Activated B cell treated with CpG ODN at 0.5 μM for 24 hours (primary cell): ENCODE measurements at regions not wholly inside any gene's neighbourhood (a gene's known extent, or its start where the extent isn't known, plus 50 kb on each side); places are given as distances from the start of the nearest gene placed in this dataset.

Source experiments
- ATAC-seq: fragments of 200-7000 bp; cut with Tn5 transposase; one replicate; pipeline ENCODE4 v1.10.0; 2021; ENCODE audit warnings: low read depth, mild to moderate bottlenecking, moderate library complexity
- CTCF ChIA-PET: fragments of 350-600 bp; sonication (Branson Sonifier 250); formaldehyde crosslinking; loops from one replicate; lab custom pipeline; 2021; ENCODE audit warnings: antibody characterized with exemption; lab: Charles Lee
- POLR2A ChIA-PET: fragments of 350-600 bp; sonication (Branson Sonifier 250); formaldehyde crosslinking; loops from one replicate; lab custom pipeline; 2021; ENCODE audit warnings: antibody characterized with exemption; lab: Charles Lee
- DNase-seq: peaks from one replicate; pipeline ENCODE4 v3.0.0; 2022
- H3K27ac Mint-ChIP-seq: one replicate; pipeline ENCODE4 v1.8.0; 2020; ENCODE audit warnings: mixed read lengths
- H3K27me3 Mint-ChIP-seq: one replicate; pipeline ENCODE4 v1.8.0; 2021; ENCODE audit warnings: mixed read lengths
- H3K36me3 Mint-ChIP-seq: one replicate; pipeline ENCODE4 v1.8.0; 2021; ENCODE audit warnings: low read depth, mixed read lengths
- H3K4me1 Mint-ChIP-seq: one replicate; pipeline ENCODE4 v1.8.0; 2021; ENCODE audit warnings: mixed read lengths
- H3K4me3 Mint-ChIP-seq: one replicate; pipeline ENCODE4 v1.8.0; 2020; ENCODE audit warnings: mild to moderate bottlenecking, mixed read lengths
- H3K9me3 Mint-ChIP-seq: one replicate; pipeline ENCODE4 v1.8.0; 2020; ENCODE audit warnings: mixed read lengths
- CTCF ChIP-seq: fragments of 200-600 bp; IDR thresholded peaks from one replicate; pipeline ENCODE4 v1.8.0; 2022; ENCODE audit warnings: antibody characterized with exemption, mild to moderate bottlenecking
- intact Hi-C: fragments of 100-400 bp; cut with micrococcal nuclease; formaldehyde crosslinking; loops from one replicate; pipeline ENCODE4 v1.15.1; 2024

GRCh38 chr5:27318701-27319100 is 280.3 kb upstream of the CDH9 start:
- no peaks in the 10 kb centered on the region for H3K4me1 Mint-ChIP-seq
- intact Hi-C loops, result no loop called here
- no peaks in the 10 kb centered on the region for H3K36me3 Mint-ChIP-seq
- ChIA-PET POLR2A (no interaction called here), CTCF (no interaction called here)
- no peak overlapping the region for H3K27ac Mint-ChIP-seq
- no peak overlapping the region for H3K4me3 Mint-ChIP-seq
- no peaks in the 10 kb centered on the region for H3K9me3 Mint-ChIP-seq
- ATAC-seq, result no peak
- no peaks in the 10 kb centered on the region for H3K27me3 Mint-ChIP-seq
- no peak for TF ChIP-seq CTCF
- DNase-seq, result no peak

- Mint-ChIP-seq H3K27ac (no peak overlapping the region), H3K36me3 (no peaks in the 10 kb centered on the region), H3K4me1 (no peaks in the 10 kb centered on the region), H3K27me3 (no peaks in the 10 kb centered on the region), H3K9me3 (peaks cover 6% of the 10 kb centered on the region), H3K4me3 (no peak overlapping the region)
- intact Hi-C loops, result no loop called here
- ChIA-PET CTCF (no interaction called here), POLR2A (no interaction called here)
- DNase-seq (no peak), ATAC-seq (no peak)
- TF ChIP-seq CTCF, result no peak
Measured at GRCh38 chr5:27316271-27316650, 277.9 kb upstream of the CDH9 start.

GRCh38 chr5:27315363-27316270 is 277.2 kb upstream of the CDH9 start:
- H3K4me1 Mint-ChIP-seq, result no peaks in the 10 kb centered on the region
- POLR2A ChIA-PET, result no interaction called here
- DNase-seq, result no peak
- H3K4me3 Mint-ChIP-seq, result no peak overlapping the region
- CTCF ChIA-PET, result no interaction called here
- intact Hi-C loops, result no loop called here
- H3K27me3 Mint-ChIP-seq, result no peaks in the 10 kb centered on the region
- H3K36me3 Mint-ChIP-seq, result no peaks in the 10 kb centered on the region
- H3K9me3 Mint-ChIP-seq, result peaks cover 6% of the 10 kb centered on the region
- no peak for TF ChIP-seq CTCF
- no peak overlapping the region for H3K27ac Mint-ChIP-seq
- no peak for ATAC-seq

GRCh38 chr5:27313549-27313948 is 275.2 kb upstream of the CDH9 start:
- intact Hi-C loops, result no loop called here
- ChIA-PET CTCF (no interaction called here), POLR2A (no interaction called here)
- H3K4me3 Mint-ChIP-seq, result no peak overlapping the region
- peaks cover 6% of the 10 kb centered on the region for H3K9me3 Mint-ChIP-seq
- H3K27me3 Mint-ChIP-seq, result no peaks in the 10 kb centered on the region
- DNase-seq (no peak), ATAC-seq (no peak)
- no peak overlapping the region for H3K27ac Mint-ChIP-seq
- TF ChIP-seq CTCF, result no peak
- H3K36me3 Mint-ChIP-seq, result no peaks in the 10 kb centered on the region
- no peaks in the 10 kb centered on the region for H3K4me1 Mint-ChIP-seq

GRCh38 chr5:27312291-27312893 is 274.0 kb upstream of the CDH9 start:
- peaks cover 6% of the 10 kb centered on the region for H3K9me3 Mint-ChIP-seq

More at GRCh38 chr5:27312291-27312893, 274.0 kb upstream of the CDH9 start:
- POLR2A ChIA-PET, result no interaction called here
- Mint-ChIP-seq H3K36me3 (no peaks in the 10 kb centered on the region), H3K27me3 (no peaks in the 10 kb centered on the region), H3K4me1 (no peaks in the 10 kb centered on the region), H3K27ac (no peak overlapping the region), H3K4me3 (no peak overlapping the region)
- ATAC-seq (no peak), DNase-seq (no peak)
- CTCF ChIA-PET, result no interaction called here
- no peak for TF ChIP-seq CTCF
- intact Hi-C loops, result no loop called here
